CD14-positive monocyte (primary cell): ENCODE measurements at regions not wholly inside any gene's neighbourhood (a gene's known extent, or its start where the extent isn't known, plus 50 kb on each side); places are given as distances from the start of the nearest gene placed in this dataset. TPM values are rescaled to one million over a fixed set of nuclear protein-coding genes. Genes with fewer than 3 reads are reported as not detected.

Experiments
- DNase-seq, 3 donors: peaks; one replicate each; pipeline ENCODE4 v3.0.0-alpha.2; 2011 to 2022
- H2AFZ ChIP-seq: 2 replicates; pipeline ENCODE4 v1.6.0; 2012; ENCODE audit warnings: mild to moderate bottlenecking, low read depth, low read length, inconsistent platforms; ENCODE audit not compliant: insufficient read depth, poor library complexity, severe bottlenecking
- H3K27ac ChIP-seq, 2 donors: 1 replicate in 1 of 2; 2 replicates in 1 of 2; pipeline ENCODE4 v1.5.1; 2012 to 2013; ENCODE audit warnings: low read length in 2 of 2, control low read depth in 1 of 2, inconsistent platforms in 1 of 2, low read depth in 1 of 2, mild to moderate bottlenecking in 1 of 2
- H3K27me3 ChIP-seq, 2 donors: one replicate each; pipeline versions ENCODE4 v1.6.0 to v1.6.1; 2011 to 2013; ENCODE audit warnings: low read length in 2 of 2; ENCODE audit not compliant: control insufficient read depth in 2 of 2, insufficient read depth in 2 of 2
- H3K36me3 ChIP-seq, 2 donors: replicated peaks in 1 of 2; 1 replicate in 1 of 2; 2 replicates in 1 of 2; pipeline versions ENCODE4 v1.5.1 to v1.6.1; 2012 to 2013; ENCODE audit warnings: low read length in 2 of 2, control low read depth in 1 of 2, inconsistent platforms in 1 of 2, mild to moderate bottlenecking in 1 of 2; ENCODE audit not compliant: insufficient read depth in 2 of 2, control insufficient read depth in 1 of 2
- H3K4me1 ChIP-seq, 2 donors: 1 replicate in 1 of 2; 2 replicates in 1 of 2; pipeline versions ENCODE4 v1.5.1 to v1.6.1; 2012 to 2013; ENCODE audit warnings: low read length in 2 of 2, control low read depth in 1 of 2, inconsistent platforms in 1 of 2, mild to moderate bottlenecking in 1 of 2, moderate library complexity in 1 of 2; ENCODE audit not compliant: insufficient read depth in 2 of 2, control insufficient read depth in 1 of 2
- H3K4me2 ChIP-seq: replicated peaks from 2 replicates; pipeline ENCODE3; 2012; ENCODE audit warnings: low read length, moderate library complexity, mild to moderate bottlenecking; ENCODE audit not compliant: poor library complexity, severe bottlenecking; ENCODE audit errors: extremely low read depth
- H3K4me3 ChIP-seq, 3 experiments: fragments of 200-600 bp in 1 of 3; sonication (generic) in 1 of 3; replicated peaks in 1 of 3; 1 replicate in 2 of 3; 2 replicates in 1 of 3; pipeline ENCODE4 v1.5.1; 2011 to 2013; ENCODE audit warnings: low read length in 3 of 3, mild to moderate bottlenecking in 3 of 3, control low read depth in 2 of 3, low read depth in 2 of 3, inconsistent platforms in 1 of 3, moderate library complexity in 1 of 3
- H3K79me2 ChIP-seq: 2 replicates; pipeline ENCODE4 v1.6.0; 2012; ENCODE audit warnings: mild to moderate bottlenecking, control low read depth, inconsistent platforms, low read length, moderate library complexity; ENCODE audit not compliant: insufficient read depth
- H3K9ac ChIP-seq: 2 replicates; pipeline ENCODE4 v1.6.0; 2017; ENCODE audit warnings: low read length, mild to moderate bottlenecking; ENCODE audit not compliant: insufficient read depth, poor library complexity, severe bottlenecking
- H3K9me3 ChIP-seq, 2 donors: replicated peaks in 1 of 2; 1 replicate in 1 of 2; 2 replicates in 1 of 2; pipeline versions ENCODE4 v1.5.1 to v1.6.1; 2012 to 2013; ENCODE audit warnings: low read length in 2 of 2, control low read depth in 1 of 2; ENCODE audit not compliant: control insufficient read depth in 1 of 2, insufficient read depth in 1 of 2
- H4K20me1 ChIP-seq: 2 replicates; pipeline ENCODE4 v1.6.0; 2012; ENCODE audit warnings: mild to moderate bottlenecking, low read length, control low read depth, moderate library complexity; ENCODE audit not compliant: insufficient read depth
- H3K27ac Mint-ChIP-seq, 7 donors: one replicate each; pipeline ENCODE4 v1.8.0; 2020; ENCODE audit warnings: mild to moderate bottlenecking in 7 of 7, mixed read lengths in 7 of 7, moderate library complexity in 6 of 7, inconsistent platforms in 2 of 7
- H3K27me3 Mint-ChIP-seq, 3 donors: one replicate each; pipeline ENCODE4 v1.8.0; 2021 to 2022; ENCODE audit warnings: low read depth in 3 of 3, mild to moderate bottlenecking in 3 of 3, mixed read lengths in 3 of 3, moderate library complexity in 3 of 3, inconsistent platforms in 1 of 3
- H3K36me3 Mint-ChIP-seq, 2 donors: one replicate each; pipeline ENCODE4 v1.8.0; 2020; ENCODE audit warnings: mixed read lengths in 2 of 2, inconsistent platforms in 1 of 2, mild to moderate bottlenecking in 1 of 2
- H3K4me1 Mint-ChIP-seq: one replicate; pipeline ENCODE4 v1.8.0; 2020; ENCODE audit warnings: mild to moderate bottlenecking, mixed read lengths
- H3K4me3 Mint-ChIP-seq, 2 donors: one replicate each; pipeline ENCODE4 v1.8.0; 2020; ENCODE audit warnings: mild to moderate bottlenecking in 2 of 2, mixed read lengths in 2 of 2, moderate library complexity in 1 of 2
- H3K9me3 Mint-ChIP-seq, 7 donors: one replicate each; pipeline ENCODE4 v1.8.0; 2020 to 2022; ENCODE audit warnings: mixed read lengths in 7 of 7, mild to moderate bottlenecking in 6 of 7, moderate library complexity in 6 of 7, inconsistent platforms in 2 of 7
- WGBS: methylation state at CpG from one replicate; pipeline ENCODE4 v1.1.5; 2013; ENCODE audit warnings: missing lambda C conversion rate; ENCODE audit not compliant: insufficient coverage; 5-methylcytosine and 5-hydroxymethylcytosine counted together
- intact Hi-C, 2 donors: fragments of 100-400 bp; cut with micrococcal nuclease; formaldehyde crosslinking; loops; one replicate each; pipeline versions ENCODE4 v1.15.0 to v1.15.1; 2023
- small RNA-seq: library from RNA; depleted of rRNA; stranded (forward); fragments of <200 nt; gene quantifications from one replicate; pipeline ENCODE3, GENCODE V24; 2012; ENCODE audit warnings: low read depth; ENCODE audit not compliant: insufficient read length
- TF ChIP-seq, protein P1 (sequence below): fragments of 200-600 bp; IDR thresholded peaks from one replicate; pipeline ENCODE4 v1.8.0; 2022; ENCODE audit warnings: antibody characterized with exemption, mild to moderate bottlenecking

DNA sequence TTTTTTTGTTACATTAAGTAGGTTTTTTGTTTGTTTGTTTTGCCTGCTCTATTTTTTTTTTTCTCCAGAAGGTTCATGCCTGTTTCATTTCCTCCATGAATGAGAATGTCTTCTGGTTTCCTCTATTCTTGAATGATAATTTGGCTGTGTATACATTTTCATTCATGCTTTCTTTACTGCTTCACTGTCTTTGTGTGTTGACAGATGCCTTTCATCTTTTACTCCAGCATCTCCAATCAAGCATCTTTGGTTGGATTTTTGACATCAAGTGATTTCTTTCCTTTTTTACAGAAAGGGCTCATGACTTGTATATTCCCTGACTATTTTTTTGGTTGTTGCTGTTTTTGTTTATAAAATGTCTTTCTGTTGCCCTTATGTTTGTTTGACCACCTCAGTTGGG, 156.5 kb downstream of the MDFIC start:
- no peak overlapping the region for H3K9ac ChIP-seq
- H3K4me3 ChIP-seq: no peak overlapping the region
- Mint-ChIP-seq H3K4me3 (no peak overlapping the region), H3K4me1 (peaks cover 9% of the 10 kb centered on the region), H3K27ac (no peak overlapping the region), H3K36me3 (no peaks in the 10 kb centered on the region), H3K27me3 (no peaks in the 10 kb centered on the region), H3K9me3 (peaks cover 0 to 3% (median 0%) of the 10 kb centered on the region in 7 donors)
- H3K79me2 ChIP-seq: no peaks in the 10 kb centered on the region
- H3K27me3 ChIP-seq: no peaks in the 10 kb centered on the region
- H3K27ac ChIP-seq: no peak overlapping the region
- H3K9me3 ChIP-seq: no peaks in the 10 kb centered on the region
- H3K36me3 ChIP-seq: no peaks in the 10 kb centered on the region
- H3K4me1 ChIP-seq: peaks cover 0 to 5% of the 10 kb centered on the region in 2 donors
- TF ChIP-seq, protein P1, sequence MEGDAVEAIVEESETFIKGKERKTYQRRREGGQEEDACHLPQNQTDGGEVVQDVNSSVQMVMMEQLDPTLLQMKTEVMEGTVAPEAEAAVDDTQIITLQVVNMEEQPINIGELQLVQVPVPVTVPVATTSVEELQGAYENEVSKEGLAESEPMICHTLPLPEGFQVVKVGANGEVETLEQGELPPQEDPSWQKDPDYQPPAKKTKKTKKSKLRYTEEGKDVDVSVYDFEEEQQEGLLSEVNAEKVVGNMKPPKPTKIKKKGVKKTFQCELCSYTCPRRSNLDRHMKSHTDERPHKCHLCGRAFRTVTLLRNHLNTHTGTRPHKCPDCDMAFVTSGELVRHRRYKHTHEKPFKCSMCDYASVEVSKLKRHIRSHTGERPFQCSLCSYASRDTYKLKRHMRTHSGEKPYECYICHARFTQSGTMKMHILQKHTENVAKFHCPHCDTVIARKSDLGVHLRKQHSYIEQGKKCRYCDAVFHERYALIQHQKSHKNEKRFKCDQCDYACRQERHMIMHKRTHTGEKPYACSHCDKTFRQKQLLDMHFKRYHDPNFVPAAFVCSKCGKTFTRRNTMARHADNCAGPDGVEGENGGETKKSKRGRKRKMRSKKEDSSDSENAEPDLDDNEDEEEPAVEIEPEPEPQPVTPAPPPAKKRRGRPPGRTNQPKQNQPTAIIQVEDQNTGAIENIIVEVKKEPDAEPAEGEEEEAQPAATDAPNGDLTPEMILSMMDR: no peak
- intact Hi-C loops: no loop called here
- DNase-seq: no peak
- no peak overlapping the region for H3K4me2 ChIP-seq
- H4K20me1 ChIP-seq: no peaks in the 10 kb centered on the region
- H2AFZ ChIP-seq: no peak overlapping the region

DNA sequence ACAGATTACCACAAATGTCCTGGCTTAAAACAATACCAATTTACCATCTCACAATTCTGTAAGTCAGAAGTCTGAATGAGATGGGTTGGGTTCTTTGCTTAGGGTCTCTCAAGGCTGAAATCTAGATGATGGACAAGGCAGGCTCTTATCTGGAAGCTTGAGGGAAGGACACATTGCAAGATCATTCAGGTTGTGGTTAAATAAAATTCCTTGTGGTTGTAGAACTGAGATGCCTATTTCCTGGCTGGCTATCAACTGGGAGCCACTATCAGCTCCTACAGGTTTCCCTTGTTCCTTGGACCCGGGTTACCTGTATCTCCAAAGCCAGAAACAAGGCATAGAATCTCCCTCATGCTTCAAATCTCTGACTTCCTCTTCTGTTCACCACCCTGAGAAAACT, 148.4 kb downstream of the MDFIC start:
- peaks cover 24% of the 10 kb centered on the region for H3K4me1 Mint-ChIP-seq
- TF ChIP-seq, protein P1: no peak

More for the DNA sequence above, 148.4 kb downstream of the MDFIC start:
- H3K4me1 ChIP-seq: peaks cover 14 to 18% of the 10 kb centered on the region in 2 donors
- Mint-ChIP-seq H3K27me3 (peaks cover 0 to 3% (median 0%) of the 10 kb centered on the region in 3 donors), H3K27ac (no peak overlapping the region), H3K4me3 (no peak overlapping the region), H3K36me3 (no peaks in the 10 kb centered on the region), H3K9me3 (peaks cover 0 to 4% (median 0%) of the 10 kb centered on the region in 7 donors)
- no peak overlapping the region for H3K4me3 ChIP-seq
- no peak overlapping the region for H3K27ac ChIP-seq
- H3K9me3 ChIP-seq: no peaks in the 10 kb centered on the region
- H3K27me3 ChIP-seq: no peaks in the 10 kb centered on the region
- no peak for DNase-seq
- H4K20me1 ChIP-seq: no peaks in the 10 kb centered on the region
- H3K9ac ChIP-seq: no peak overlapping the region
- H3K36me3 ChIP-seq: no peaks in the 10 kb centered on the region
- H3K4me2 ChIP-seq: no peak overlapping the region
- 40% methylated on average over 1 of the region's 1 CpG for WGBS
- intact Hi-C loops: no loop called here
- no peak overlapping the region for H2AFZ ChIP-seq
- H3K79me2 ChIP-seq: no peaks in the 10 kb centered on the region

Small RNA genes in the stretch of these regions (small RNA-seq; reads per million reads assigned to genes)
- gene RF00019 (not detected), gene SNORA25B (not detected)
